Panc1 (cell line): ENCODE measurements at regions not wholly inside any gene's neighbourhood (a gene's known extent, or its start where the extent isn't known, plus 50 kb on each side); places are given as distances from the start of the nearest gene placed in this dataset.

Experiments used
- CTCF ChIP-seq: fragments of 450-650 bp; IDR thresholded peaks from 2 replicates; pipeline ENCODE4 v1.5.1; 2017; ENCODE audit warnings: mild to moderate bottlenecking
- POLR2AphosphoS5 ChIP-seq: IDR thresholded peaks from 2 replicates; pipeline ENCODE4 v1.6.1; 2012; ENCODE audit warnings: mild to moderate bottlenecking, low read depth, low read length, moderate library complexity
- SIN3A ChIP-seq: IDR thresholded peaks from 2 replicates; pipeline ENCODE4 v1.6.1; 2012; ENCODE audit warnings: low read depth, mild to moderate bottlenecking, low read length, moderate library complexity, borderline replicate concordance; ENCODE audit not compliant: insufficient read depth
- TCF7L2 ChIP-seq: IDR thresholded peaks from 2 replicates; pipeline ENCODE4 v1.6.1; 2011; ENCODE audit warnings: mild to moderate bottlenecking, low read depth, low read length, inconsistent platforms
- TF ChIP-seq, protein P1 (sequence below), 2 experiments: IDR thresholded peaks; 2 replicates each; pipeline ENCODE4 v1.6.1; 2011 to 2012; ENCODE audit warnings: low read depth in 2 of 2, control low read depth in 1 of 2, low read length in 1 of 2, mild to moderate bottlenecking in 1 of 2, moderate library complexity in 1 of 2; ENCODE audit not compliant: insufficient read depth in 1 of 2

GRCh38 chr4:163913571-163913970 is 419.1 kb downstream of the TMA16 start:
- TF ChIP-seq CTCF: no peak
- TF ChIP-seq, protein P1, sequence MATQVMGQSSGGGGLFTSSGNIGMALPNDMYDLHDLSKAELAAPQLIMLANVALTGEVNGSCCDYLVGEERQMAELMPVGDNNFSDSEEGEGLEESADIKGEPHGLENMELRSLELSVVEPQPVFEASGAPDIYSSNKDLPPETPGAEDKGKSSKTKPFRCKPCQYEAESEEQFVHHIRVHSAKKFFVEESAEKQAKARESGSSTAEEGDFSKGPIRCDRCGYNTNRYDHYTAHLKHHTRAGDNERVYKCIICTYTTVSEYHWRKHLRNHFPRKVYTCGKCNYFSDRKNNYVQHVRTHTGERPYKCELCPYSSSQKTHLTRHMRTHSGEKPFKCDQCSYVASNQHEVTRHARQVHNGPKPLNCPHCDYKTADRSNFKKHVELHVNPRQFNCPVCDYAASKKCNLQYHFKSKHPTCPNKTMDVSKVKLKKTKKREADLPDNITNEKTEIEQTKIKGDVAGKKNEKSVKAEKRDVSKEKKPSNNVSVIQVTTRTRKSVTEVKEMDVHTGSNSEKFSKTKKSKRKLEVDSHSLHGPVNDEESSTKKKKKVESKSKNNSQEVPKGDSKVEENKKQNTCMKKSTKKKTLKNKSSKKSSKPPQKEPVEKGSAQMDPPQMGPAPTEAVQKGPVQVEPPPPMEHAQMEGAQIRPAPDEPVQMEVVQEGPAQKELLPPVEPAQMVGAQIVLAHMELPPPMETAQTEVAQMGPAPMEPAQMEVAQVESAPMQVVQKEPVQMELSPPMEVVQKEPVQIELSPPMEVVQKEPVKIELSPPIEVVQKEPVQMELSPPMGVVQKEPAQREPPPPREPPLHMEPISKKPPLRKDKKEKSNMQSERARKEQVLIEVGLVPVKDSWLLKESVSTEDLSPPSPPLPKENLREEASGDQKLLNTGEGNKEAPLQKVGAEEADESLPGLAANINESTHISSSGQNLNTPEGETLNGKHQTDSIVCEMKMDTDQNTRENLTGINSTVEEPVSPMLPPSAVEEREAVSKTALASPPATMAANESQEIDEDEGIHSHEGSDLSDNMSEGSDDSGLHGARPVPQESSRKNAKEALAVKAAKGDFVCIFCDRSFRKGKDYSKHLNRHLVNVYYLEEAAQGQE (IDR thresholded peaks at IDR 0.05; ENCODE audit: insufficient read depth in 1 of 2, low read depth in 2 of 2, low read length in 1 of 2): no peak
- TF ChIP-seq SIN3A: no peak
- no peak for TF ChIP-seq POLR2AphosphoS5
- TF ChIP-seq TCF7L2: no peak
